Panc1 (cell line): ENCODE measurements at regions not wholly inside any gene's neighbourhood (a gene's known extent, or its start where the extent isn't known, plus 50 kb on each side); places are given as distances from the start of the nearest gene placed in this dataset.

Source experiments
- CTCF ChIP-seq: fragments of 450-650 bp; IDR thresholded peaks from 2 replicates; pipeline ENCODE4 v1.5.1; 2017; ENCODE audit warnings: mild to moderate bottlenecking
- POLR2AphosphoS5 ChIP-seq: IDR thresholded peaks from 2 replicates; pipeline ENCODE4 v1.6.1; 2012; ENCODE audit warnings: mild to moderate bottlenecking, low read depth, low read length, moderate library complexity
- REST ChIP-seq, 2 experiments: IDR thresholded peaks; 2 replicates each; pipeline ENCODE4 v1.6.1; 2011 to 2012; ENCODE audit warnings: low read depth in 2 of 2, control low read depth in 1 of 2, low read length in 1 of 2, mild to moderate bottlenecking in 1 of 2, moderate library complexity in 1 of 2; ENCODE audit not compliant: insufficient read depth in 1 of 2
- SIN3A ChIP-seq: IDR thresholded peaks from 2 replicates; pipeline ENCODE4 v1.6.1; 2012; ENCODE audit warnings: low read depth, mild to moderate bottlenecking, low read length, moderate library complexity, borderline replicate concordance; ENCODE audit not compliant: insufficient read depth
- TCF7L2 ChIP-seq: IDR thresholded peaks from 2 replicates; pipeline ENCODE4 v1.6.1; 2011; ENCODE audit warnings: mild to moderate bottlenecking, low read depth, low read length, inconsistent platforms

- TF ChIP-seq CTCF, result no peak
- no peak for TF ChIP-seq POLR2AphosphoS5
- TF ChIP-seq REST (IDR thresholded peaks at IDR 0.05; ENCODE audit: insufficient read depth in 1 of 2, low read depth in 2 of 2, low read length in 1 of 2), result no peak
- TF ChIP-seq SIN3A, result no peak
- TF ChIP-seq TCF7L2, result no peak
These were observed 950.7 kb upstream of the PIK3C3 start for GRCh38 chr18:41004324-41004723.
